Upper lobe of left lung (tissue), 6 donors: ENCODE measurements at regions not wholly inside any gene's neighbourhood (a gene's known extent, or its start where the extent isn't known, plus 50 kb on each side); places are given as distances from the start of the nearest gene placed in this dataset.
A peak's percentile ranks its signal among the peaks of the same experiment; 100 is the strongest.

Experiments
- ATAC-seq, 2 donors: fragments of 200-7000 bp; cut with Tn5 transposase; one replicate each; pipeline ENCODE4 v1.9.1; 2022; ENCODE audit warnings: mild to moderate bottlenecking in 2 of 2, moderate library complexity in 2 of 2; ENCODE audit not compliant: low FRiP score in 2 of 2
- DNase-seq, 2 donors: peaks; one replicate each; pipeline ENCODE4 v3.0.0-alpha.2; 2019 to 2020
- H3K27ac ChIP-seq, 4 donors: fragments of 200-600 bp; sonication (generic); one replicate each; pipeline ENCODE4 v1.5.1; 2016 to 2019
- H3K27me3 ChIP-seq, 4 donors: fragments of 200-600 bp; sonication (generic); one replicate each; pipeline ENCODE4 v1.5.1; 2017 to 2019
- H3K36me3 ChIP-seq, 4 donors: fragments of 200-600 bp; sonication (generic); one replicate each; pipeline ENCODE4 v1.5.1; 2016 to 2019
- H3K4me1 ChIP-seq, 4 donors: fragments of 200-600 bp; sonication (generic); one replicate each; pipeline ENCODE4 v1.5.1; 2018 to 2019
- H3K4me3 ChIP-seq, 4 donors: fragments of 200-600 bp; sonication (generic); one replicate each; pipeline ENCODE4 v1.5.1; 2017 to 2019; ENCODE audit warnings: mild to moderate bottlenecking in 2 of 4, moderate library complexity in 1 of 4
- H3K9me3 ChIP-seq, 4 donors: fragments of 200-600 bp; sonication (generic); one replicate each; pipeline ENCODE4 v1.5.1; 2018 to 2019
- EP300 ChIP-seq, 4 donors: sonication (generic); formaldehyde crosslinking; IDR thresholded peaks; one replicate each; pipeline ENCODE4 v1.5.1; 2017; ENCODE audit warnings: antibody characterized with exemption in 4 of 4, control low read depth in 2 of 4
- POLR2A ChIP-seq, 4 donors: fragments of 450-650 bp; IDR thresholded peaks; one replicate each; pipeline ENCODE4 v1.5.1; 2016 to 2017; ENCODE audit warnings: antibody characterized with exemption in 4 of 4, mild to moderate bottlenecking in 2 of 4
- POLR2AphosphoS5 ChIP-seq, 2 donors: sonication (generic); formaldehyde crosslinking; IDR thresholded peaks; one replicate each; pipeline ENCODE4 v1.5.1; 2017; ENCODE audit warnings: antibody characterized with exemption in 2 of 2
- WGBS, 2 donors: methylation state at CpG; one replicate each; pipeline ENCODE4 v1.1.5; 2017 to 2018; 5-methylcytosine and 5-hydroxymethylcytosine counted together
- TF ChIP-seq, protein P1 (sequence below), 6 experiments: fragments of 450-650 bp in 4 of 6; fragments of 200-600 bp in 2 of 6; sonication (generic) in 2 of 6; IDR thresholded peaks; one replicate each; pipeline ENCODE4 v1.5.1; 2016 to 2019; ENCODE audit warnings: antibody characterized with exemption in 6 of 6
- donor health status: DM: no; HTN: no; CAD: no; lungs with moderate emphysema.
- donor health status: DM: no; HTN: yes; CAD: no; lungs with severe emphysema.

DNA sequence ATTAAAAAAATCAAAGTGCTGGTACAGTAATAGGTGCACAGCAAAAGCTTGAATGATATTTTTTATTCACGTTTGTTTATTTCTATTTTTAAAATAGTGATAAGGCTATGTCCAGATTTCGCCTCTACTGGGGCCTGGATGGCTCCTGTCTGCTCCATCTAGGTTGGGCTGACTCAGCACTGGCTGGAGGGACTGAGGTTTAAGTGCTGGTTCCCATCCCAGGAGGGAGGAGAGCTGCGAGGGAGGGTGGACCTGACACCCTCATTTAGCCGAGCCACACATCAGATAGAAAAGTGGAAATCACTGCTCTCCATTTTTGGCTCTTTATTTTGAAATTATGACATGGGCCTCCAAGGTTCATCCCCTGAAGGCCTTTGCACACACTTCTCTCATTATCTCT lies 95.4 kb upstream of the AGBL1 start:
- 58 to 77% methylated on average over 4 of the region's 4 CpGs for WGBS, 2 donors
- H3K27me3 ChIP-seq = no peaks in the 10 kb centered on the region
- ATAC-seq = no peak

DNA sequence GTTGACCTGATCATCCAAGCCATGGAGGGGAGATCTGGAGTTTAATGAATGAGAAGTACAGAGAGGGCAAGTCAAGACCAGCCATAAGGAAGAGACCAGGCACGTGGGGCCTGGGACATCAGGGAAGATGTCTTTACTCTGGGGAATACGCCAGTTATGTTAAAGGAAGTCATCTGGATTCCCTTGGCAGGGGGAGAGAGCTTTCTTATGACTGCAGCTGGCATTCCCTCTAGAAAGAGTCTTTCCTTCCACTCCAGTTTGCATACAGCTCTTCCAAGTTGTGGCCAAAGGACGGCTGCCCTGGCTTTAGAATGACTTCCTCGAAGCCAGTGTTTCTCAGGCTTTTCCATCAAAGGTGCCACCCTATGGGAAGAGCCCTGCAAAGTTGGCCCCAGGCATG lies 93.6 kb upstream of the AGBL1 start:
- ATAC-seq (no peak), DNase-seq (no peak)
- WGBS, 2 donors = 69 to 77% methylated on average over 4 of the region's 4 CpGs
- Histone ChIP-seq H3K4me1 (no peaks in the 10 kb centered on the region), H3K27ac (no peak overlapping the region), H3K36me3 (no peaks in the 10 kb centered on the region), H3K9me3 (no peaks in the 10 kb centered on the region), H3K27me3 (no peaks in the 10 kb centered on the region), H3K4me3 (no peak overlapping the region)
- TF ChIP-seq POLR2A (IDR thresholded peaks at IDR 0.05) (no peak), EP300 (IDR thresholded peaks at IDR 0.05) (no peak), POLR2AphosphoS5 (IDR thresholded peaks at IDR 0.05) (no peak)
- TF ChIP-seq, protein P1, sequence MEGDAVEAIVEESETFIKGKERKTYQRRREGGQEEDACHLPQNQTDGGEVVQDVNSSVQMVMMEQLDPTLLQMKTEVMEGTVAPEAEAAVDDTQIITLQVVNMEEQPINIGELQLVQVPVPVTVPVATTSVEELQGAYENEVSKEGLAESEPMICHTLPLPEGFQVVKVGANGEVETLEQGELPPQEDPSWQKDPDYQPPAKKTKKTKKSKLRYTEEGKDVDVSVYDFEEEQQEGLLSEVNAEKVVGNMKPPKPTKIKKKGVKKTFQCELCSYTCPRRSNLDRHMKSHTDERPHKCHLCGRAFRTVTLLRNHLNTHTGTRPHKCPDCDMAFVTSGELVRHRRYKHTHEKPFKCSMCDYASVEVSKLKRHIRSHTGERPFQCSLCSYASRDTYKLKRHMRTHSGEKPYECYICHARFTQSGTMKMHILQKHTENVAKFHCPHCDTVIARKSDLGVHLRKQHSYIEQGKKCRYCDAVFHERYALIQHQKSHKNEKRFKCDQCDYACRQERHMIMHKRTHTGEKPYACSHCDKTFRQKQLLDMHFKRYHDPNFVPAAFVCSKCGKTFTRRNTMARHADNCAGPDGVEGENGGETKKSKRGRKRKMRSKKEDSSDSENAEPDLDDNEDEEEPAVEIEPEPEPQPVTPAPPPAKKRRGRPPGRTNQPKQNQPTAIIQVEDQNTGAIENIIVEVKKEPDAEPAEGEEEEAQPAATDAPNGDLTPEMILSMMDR (IDR thresholded peaks at IDR 0.05) = no peak

More for the DNA sequence above, 95.4 kb upstream of the AGBL1 start:
- DNase-seq = no peak
- no peak overlapping the region for H3K27ac ChIP-seq
- no peaks in the 10 kb centered on the region for H3K9me3 ChIP-seq
- H3K4me3 ChIP-seq = no peak overlapping the region
- no peaks in the 10 kb centered on the region for H3K36me3 ChIP-seq
- TF ChIP-seq POLR2A (IDR thresholded peaks at IDR 0.05) (no peak), EP300 (IDR thresholded peaks at IDR 0.05) (no peak), POLR2AphosphoS5 (IDR thresholded peaks at IDR 0.05) (no peak)
- TF ChIP-seq, protein P1 (IDR thresholded peaks at IDR 0.05) = no peak
- H3K4me1 ChIP-seq = no peaks in the 10 kb centered on the region

DNA sequence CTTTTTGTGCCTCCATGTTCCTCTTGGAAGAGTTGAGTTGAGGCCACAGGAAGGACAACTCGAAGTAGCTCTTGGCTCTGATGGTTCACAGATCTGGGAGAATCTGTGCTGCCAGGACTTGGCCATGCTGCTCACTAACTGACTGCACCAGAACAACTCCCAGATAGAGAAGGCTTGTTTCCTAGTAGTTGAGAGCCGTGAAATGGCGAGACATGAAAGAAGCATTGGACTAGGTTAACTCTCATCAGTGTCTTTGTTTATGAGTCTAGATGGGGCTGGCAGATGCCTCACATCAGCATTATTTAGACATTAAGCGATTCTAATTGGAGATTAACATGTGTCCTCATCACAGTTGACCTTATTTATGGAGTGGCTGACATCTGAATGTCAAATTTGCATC lies 92.9 kb upstream of the AGBL1 start:
- Histone ChIP-seq H3K36me3 (no peaks in the 10 kb centered on the region), H3K27ac (no peak overlapping the region), H3K4me3 (no peak overlapping the region), H3K27me3 (no peaks in the 10 kb centered on the region), H3K9me3 (no peaks in the 10 kb centered on the region), H3K4me1 (no peaks in the 10 kb centered on the region)
- TF ChIP-seq EP300 (IDR thresholded peaks at IDR 0.05) (no peak), POLR2A (IDR thresholded peaks at IDR 0.05) (no peak), POLR2AphosphoS5 (IDR thresholded peaks at IDR 0.05) (no peak)
- TF ChIP-seq, protein P1 (IDR thresholded peaks at IDR 0.05) = no peak
- ATAC-seq (no peak), DNase-seq (no peak)
- WGBS, 2 donors = 63 to 77% methylated on average over 4 of the region's 4 CpGs

DNA sequence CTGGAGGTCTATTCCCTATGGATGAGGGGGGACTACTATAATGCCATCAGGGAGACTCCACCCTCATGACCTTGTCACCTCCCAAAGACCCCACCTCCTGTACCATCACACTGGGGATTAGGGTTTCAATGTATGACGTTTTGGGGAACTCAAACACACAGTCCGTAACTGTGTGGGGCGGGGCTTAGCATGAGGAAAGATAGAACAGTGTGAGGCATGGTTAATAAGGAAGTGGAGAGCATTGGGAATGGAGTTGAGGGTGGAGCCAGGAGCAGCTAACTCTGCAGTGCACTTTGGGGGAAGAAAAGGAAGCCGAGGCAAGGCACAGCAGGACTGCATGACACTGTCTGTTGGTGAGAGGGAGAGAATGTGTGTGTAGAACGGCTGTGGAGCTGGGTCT lies 90.9 kb upstream of the AGBL1 start:
- 60 to 64% methylated on average over 5 of the region's 5 CpGs for WGBS, 2 donors
- H3K4me3 ChIP-seq = no peak overlapping the region
- no peak for TF ChIP-seq POLR2AphosphoS5 (IDR thresholded peaks at IDR 0.05)
- TF ChIP-seq, protein P1 (IDR thresholded peaks at IDR 0.05) = no peak
- no peaks in the 10 kb centered on the region for H3K27me3 ChIP-seq
- DNase-seq (no peak), ATAC-seq (peak in 1 of 2 donors; percentile 36)
- H3K36me3 ChIP-seq = no peaks in the 10 kb centered on the region
- H3K27ac ChIP-seq = no peak overlapping the region
- no peaks in the 10 kb centered on the region for H3K4me1 ChIP-seq
- H3K9me3 ChIP-seq = no peaks in the 10 kb centered on the region

DNA sequence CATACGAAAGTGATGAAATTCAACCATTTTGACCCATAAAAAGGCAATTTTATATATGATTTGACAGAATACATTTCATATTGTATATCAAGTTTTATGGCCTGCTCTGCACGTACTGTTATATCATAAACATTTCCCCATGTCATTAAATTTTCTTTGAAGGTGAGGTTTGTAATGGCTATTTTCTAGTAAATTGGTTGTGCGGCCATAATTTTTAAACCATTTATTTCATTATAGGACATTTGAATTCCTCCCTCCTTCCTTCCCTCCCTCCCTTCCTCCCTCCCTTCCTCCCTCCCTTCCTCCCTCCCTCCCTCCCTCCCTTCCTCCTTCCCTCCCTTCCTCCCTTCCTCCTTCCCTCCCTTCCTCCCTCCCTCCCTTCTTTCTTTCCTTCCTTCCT lies 87.4 kb upstream of the AGBL1 start:
- Histone ChIP-seq H3K4me3 (no peak overlapping the region), H3K36me3 (no peaks in the 10 kb centered on the region), H3K9me3 (no peaks in the 10 kb centered on the region), H3K27ac (no peak overlapping the region), H3K4me1 (no peaks in the 10 kb centered on the region), H3K27me3 (no peaks in the 10 kb centered on the region)
- no peak for ATAC-seq
- WGBS, 2 donors = 93% methylated on average over 3 of the region's 3 CpGs
- DNase-seq = no peak
- TF ChIP-seq POLR2A (IDR thresholded peaks at IDR 0.05) (no peak), EP300 (IDR thresholded peaks at IDR 0.05) (no peak), POLR2AphosphoS5 (IDR thresholded peaks at IDR 0.05) (no peak)
- TF ChIP-seq, protein P1 (IDR thresholded peaks at IDR 0.05) = no peak
